ENCODE measurements at regions not wholly inside any gene's neighbourhood (a gene's known extent, or its start where the extent isn't known, plus 50 kb on each side); places are given as distances from the start of the nearest gene placed in this dataset.

DNA sequence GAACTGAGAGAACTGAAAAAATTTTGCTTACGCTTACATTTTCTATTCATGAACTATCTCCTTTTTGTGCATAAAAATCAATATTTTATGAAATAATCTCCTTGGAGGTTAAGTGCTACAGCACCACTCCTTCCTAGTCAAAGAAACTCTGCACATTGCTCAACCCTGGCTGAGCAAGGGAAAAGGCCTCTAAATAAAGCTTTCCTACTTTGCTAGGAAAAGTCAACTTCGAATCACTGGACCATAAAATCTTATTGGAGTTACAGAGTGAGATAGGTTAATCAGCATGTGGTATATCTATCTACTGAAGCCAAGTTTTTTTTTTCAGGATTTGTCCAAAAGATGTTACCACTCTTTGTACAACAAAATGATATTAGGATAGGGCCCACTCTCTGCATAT, 57.5 kb upstream of the HMGB1 start:
- TF ChIP-seq, protein P1, sequence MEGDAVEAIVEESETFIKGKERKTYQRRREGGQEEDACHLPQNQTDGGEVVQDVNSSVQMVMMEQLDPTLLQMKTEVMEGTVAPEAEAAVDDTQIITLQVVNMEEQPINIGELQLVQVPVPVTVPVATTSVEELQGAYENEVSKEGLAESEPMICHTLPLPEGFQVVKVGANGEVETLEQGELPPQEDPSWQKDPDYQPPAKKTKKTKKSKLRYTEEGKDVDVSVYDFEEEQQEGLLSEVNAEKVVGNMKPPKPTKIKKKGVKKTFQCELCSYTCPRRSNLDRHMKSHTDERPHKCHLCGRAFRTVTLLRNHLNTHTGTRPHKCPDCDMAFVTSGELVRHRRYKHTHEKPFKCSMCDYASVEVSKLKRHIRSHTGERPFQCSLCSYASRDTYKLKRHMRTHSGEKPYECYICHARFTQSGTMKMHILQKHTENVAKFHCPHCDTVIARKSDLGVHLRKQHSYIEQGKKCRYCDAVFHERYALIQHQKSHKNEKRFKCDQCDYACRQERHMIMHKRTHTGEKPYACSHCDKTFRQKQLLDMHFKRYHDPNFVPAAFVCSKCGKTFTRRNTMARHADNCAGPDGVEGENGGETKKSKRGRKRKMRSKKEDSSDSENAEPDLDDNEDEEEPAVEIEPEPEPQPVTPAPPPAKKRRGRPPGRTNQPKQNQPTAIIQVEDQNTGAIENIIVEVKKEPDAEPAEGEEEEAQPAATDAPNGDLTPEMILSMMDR (IDR thresholded peaks at IDR 0.05): no peak
- TF ChIP-seq POLR2A (IDR thresholded peaks at IDR 0.05): no peak

Measured in esophagus squamous epithelium (tissue), 4 donors.